HG03060 (cell line): ENCODE measurements at regions not wholly inside any gene's neighbourhood (a gene's known extent, or its start where the extent isn't known, plus 50 kb on each side); places are given as distances from the start of the nearest gene placed in this dataset.

Experiments used
- ATAC-seq: cut with Tn5 transposase; IDR thresholded peaks from one replicate; pipeline ENCODE4 v1.9.1; 2021; ENCODE audit warnings: low read depth, moderate number of reproducible peaks; ENCODE audit not compliant: unreplicated experiment

DNA sequence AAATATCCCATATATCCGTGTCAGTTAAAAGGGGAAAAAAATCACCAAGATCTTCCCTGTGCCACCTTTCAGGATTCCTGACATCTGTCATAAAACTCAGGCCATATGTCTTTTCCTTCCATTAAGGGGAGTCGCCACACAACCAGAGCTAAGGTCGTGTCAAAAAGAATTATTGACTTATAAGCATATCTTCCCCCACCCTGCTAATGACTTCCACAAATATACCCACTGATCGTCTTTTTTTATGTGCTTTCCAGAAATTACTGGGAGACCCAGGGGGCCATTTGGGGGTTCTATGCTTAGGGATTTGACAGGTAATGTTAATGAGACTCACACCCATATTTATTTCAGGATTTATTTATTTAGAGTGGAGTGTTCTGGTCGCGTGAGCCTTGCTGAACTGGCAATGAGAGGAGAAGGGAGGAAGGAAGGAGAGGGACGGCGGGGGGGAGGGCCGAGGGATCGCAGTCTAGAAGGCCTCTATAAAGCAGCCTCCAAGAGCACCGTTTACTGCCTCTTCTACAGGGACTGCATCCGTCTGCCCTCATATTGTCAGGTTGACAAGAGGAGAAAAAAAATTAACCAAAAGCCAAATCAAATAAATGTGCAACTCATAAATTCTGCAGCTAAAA lies 135.7 kb upstream of the MGMT start:
- ATAC-seq, result no peak

- no peak for ATAC-seq
Observed at GRCh38 chr10:129331839-129332220, 135.2 kb upstream of the MGMT start.

DNA sequence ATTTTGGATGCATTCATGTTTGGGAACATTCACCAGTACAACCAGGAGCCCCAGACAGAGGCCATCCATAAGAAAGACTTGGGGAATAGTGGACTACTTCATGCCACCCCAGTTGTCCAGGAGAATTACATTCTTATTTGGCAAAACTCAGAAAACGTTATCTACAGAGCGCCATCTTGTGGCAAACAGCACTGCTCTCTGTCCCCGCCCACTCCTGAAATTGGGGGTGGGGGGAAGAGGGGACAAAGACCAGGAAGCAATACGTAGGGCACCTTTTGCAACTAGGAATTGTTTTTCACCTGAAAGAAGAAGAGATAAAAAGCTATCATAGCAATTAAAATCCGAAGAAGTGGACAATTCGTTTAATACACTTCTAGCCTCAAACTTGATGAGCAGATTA lies 134.6 kb upstream of the MGMT start:
- no peak for ATAC-seq

DNA sequence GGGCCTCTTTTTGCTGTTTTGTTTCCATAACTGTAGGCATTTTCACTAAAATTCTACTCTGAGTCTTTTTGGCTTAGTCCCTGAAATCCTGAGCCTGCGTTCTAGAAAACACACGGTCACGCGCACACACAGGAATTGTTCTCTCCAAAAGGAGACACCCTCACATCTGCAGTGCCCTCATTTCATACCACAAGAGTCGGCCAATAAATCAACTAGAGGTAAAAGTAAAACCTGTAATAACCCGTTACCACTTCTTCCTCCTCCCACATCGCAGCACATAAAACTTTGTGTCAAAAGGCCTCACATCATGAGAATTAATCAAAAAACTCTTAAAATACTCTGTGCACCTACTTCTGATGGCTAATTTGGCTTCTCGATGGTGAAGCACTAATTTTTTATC lies 133.3 kb upstream of the MGMT start:
- ATAC-seq, result no peak

GRCh38 chr10:129334266-129334665 lies 132.8 kb upstream of the MGMT start:
- ATAC-seq, result no peak

DNA sequence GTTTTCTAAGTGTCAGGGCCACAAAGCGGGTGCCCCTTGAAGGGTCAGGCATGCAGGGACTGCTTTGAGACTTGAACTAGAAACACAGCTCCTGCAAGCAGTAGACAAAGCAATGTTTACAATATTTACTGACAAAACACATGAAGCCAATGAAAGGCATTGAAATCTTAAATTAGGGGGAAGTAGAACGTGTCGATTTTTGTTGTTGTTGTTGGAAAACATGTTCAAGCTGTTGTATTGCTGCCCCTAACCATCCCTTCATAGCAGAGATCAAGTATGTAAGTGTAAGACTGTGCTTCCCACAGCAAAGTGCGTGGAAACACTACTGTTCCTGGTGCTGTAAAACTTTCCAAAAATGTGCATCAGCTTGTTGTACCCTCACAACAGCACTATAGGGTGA lies 131.6 kb upstream of the MGMT start:
- no peak for ATAC-seq

GRCh38 chr10:129335942-129336341 lies 131.1 kb upstream of the MGMT start:
- no peak for ATAC-seq

- no peak for ATAC-seq
Observed at GRCh38 chr10:129339191-129339590, 127.8 kb upstream of the MGMT start.

GRCh38 chr10:129339841-129340240 lies 127.2 kb upstream of the MGMT start:
- no peak for ATAC-seq

GRCh38 chr10:129341087-129341486 lies 126.0 kb upstream of the MGMT start:
- ATAC-seq, result no peak

DNA sequence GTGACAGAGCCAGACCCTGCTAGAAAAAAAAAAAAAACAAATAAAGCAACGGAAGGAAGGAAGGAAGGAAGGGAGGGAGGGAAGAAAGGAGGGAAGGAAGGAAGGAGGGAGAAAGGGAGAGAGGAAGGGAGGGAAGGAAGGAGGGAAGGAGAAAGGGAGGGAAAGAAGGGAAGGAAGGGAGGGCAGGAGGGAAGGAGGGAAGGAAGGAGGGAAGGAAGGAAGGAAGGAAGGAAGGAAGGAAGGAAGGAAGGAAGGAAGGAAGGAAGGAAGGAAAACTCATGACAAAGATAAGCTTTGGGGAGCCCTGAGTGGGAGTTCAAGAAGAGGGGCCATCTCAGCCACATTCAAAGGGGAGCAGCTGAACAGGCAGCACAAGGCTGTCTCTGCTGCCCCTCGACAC lies 124.7 kb upstream of the MGMT start:
- ATAC-seq, result no peak

DNA sequence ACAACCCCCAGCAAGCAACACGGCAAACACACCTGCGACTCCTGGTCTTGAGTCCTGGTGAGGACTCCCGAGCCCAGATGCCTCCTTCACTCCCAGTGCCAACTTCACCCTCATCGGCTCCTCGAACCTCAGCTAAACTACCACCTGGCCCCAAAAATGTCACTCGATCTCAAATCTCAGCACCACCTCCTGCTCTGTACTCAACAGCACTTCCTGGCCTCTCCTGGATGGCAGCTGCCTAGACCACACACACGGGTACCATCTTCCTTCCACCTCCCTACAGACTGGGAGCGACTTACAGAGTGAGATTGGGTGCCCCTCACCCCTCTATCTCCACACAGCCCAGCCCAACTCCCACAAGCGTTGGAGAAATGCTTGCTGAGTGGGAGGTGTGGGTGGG lies 123.9 kb upstream of the MGMT start:
- no peak for ATAC-seq

DNA sequence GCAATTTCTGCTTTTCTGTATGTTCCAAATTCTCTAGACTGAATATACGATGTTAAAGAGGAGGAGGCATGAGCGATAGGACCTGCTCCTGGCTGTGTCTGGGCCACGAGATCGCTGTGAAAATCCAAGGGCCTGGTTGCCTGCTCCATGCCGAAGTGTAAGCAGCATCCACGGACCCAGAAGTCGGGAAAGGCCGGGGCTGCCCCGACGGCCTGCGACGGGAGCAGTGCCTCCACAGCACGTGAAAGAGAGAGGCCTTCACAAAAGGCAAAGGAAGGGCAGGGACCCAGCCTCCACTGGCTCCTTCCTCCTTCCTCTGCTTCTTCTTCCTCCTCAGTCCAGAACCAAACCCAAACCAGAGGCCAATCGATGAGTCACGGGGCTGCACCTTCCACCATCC lies 122.9 kb upstream of the MGMT start:
- no peak for ATAC-seq

DNA sequence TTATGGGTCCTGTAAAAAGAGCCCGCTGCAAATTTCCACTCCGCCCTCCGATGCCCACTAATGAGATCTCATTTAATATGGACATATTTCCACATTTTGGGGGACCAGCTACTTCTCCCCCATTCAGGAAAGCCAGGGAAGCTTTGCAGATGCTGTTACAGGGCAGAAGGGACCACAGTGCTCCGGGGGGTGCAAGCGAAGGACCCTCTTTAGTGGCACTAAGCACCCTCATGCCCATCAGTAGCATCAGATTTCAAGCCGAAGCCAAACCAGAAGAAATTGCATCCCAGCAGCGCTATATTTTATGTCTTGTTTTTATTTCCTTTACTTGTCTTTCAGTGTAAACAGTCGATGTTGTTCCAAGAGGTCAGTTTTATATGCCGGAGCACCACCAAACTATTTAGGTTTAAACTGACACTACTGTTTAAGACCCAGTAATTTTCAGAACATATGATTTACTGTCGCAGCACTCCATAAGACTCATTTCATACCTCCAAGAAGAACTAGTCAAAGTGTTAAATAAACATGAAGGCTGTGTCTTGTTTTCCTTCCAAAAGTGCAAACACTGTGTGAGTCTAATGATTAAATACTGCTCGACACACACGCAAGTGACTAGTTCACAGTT lies 122.2 kb upstream of the MGMT start:
- ATAC-seq, result no peak

GRCh38 chr10:129345763-129346162 lies 121.3 kb upstream of the MGMT start:
- no peak for ATAC-seq

GRCh38 chr10:129350690-129351089 lies 116.4 kb upstream of the MGMT start:
- ATAC-seq, result no peak

GRCh38 chr10:129353101-129353500 lies 113.9 kb upstream of the MGMT start:
- ATAC-seq, result no peak

DNA sequence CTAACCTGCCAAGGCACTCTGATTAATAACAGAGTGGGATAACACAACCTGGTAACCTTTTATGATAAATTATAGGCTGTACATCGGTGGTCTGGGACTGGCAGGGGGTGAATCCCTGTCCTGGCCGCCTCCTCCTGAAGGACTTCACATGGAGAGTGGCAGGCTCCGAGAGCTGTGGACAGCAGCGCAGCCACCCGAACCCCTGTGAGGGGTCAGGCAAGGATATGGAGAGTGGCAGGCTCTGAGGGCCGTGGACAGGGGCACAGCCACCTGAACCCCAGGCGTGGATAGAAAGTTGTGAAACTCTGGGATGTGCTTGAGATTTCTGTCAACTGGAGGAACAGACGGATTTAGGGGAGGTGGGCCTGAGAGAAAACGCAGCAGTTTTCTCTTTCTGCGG lies 107.0 kb upstream of the MGMT start:
- no peak for ATAC-seq

DNA sequence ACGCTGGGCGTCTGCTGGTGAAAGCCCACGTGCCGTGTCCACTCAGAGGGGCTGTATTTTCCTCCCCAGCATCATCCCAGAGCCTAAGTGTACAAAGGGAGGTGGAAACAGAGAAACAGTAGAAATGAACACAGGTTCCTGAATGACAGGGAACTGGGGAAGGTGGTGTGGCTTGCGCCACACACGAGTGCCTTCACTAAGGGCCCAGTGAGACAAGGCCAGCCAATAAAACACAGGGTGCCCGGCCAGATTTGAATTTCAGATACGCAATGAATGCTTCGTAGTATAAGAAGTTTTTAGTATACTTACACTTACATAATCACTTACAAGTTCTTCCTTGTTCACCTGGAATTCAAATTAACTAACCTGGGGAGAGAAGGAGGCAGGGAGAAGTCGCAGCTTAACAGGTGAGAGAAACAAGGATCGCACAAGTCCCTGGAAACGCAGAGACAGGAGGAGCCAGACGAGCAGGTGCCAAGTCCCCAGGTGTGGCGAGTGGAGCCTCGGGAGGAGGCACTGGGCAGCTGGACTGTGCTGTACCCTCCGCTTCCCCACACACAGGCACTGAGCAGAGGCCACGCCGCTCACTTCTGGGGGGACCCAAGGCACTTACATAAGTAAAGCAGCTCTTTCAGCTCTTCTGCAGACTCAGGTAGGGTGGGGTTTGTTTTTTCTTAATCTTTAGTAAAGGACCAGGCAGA lies 105.2 kb upstream of the MGMT start:
- ATAC-seq, result no peak

DNA sequence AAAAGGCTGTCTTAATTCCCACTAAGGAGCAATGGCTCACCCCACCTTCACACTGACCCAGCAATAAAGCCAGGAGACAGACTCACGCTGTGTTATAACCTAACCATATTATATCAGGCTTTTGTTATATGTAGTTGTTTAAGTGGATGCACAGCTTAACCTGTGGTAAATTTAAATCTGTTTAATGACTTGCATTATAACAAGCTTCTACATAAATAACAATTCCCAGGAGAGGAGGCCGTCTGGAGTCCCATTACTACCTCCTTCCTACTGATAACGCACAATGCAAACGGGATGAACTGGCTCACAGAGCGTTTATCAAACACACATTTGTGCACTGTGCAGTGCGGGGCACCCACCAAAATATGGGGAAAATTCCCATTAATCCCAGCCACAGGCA lies 102.1 kb upstream of the MGMT start:
- no peak for ATAC-seq

DNA sequence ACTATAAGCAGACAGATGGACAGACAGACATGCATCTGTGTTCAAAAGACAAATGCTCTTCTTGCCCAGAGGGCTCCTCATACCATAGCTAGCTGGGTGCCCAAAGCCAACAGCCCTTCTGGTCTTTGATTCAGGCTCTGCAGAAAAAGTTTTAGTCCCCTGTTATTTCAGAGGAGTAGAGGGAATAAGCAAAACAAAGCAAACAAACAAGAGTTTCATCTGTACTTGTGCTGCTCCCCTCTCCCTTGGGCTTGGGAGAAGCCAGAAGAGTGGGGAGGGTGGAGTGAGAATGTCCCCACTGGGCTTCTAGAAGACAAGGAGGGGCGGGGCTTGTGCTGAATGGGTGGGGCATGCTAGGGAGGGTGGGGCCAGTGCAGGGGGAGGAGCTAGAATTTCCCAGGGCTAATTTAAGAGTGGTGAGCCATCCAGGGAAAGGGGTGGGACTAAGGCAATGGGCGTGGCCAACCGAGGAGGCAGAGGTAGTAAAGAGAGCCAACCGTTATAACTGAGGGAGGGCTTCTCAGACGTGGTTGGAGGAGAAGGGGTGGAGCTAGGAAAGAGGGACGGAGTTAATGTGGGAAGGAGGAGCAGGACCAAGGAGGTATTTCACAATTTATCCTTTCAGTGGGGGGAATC lies 101.2 kb upstream of the MGMT start:
- no peak for ATAC-seq

DNA sequence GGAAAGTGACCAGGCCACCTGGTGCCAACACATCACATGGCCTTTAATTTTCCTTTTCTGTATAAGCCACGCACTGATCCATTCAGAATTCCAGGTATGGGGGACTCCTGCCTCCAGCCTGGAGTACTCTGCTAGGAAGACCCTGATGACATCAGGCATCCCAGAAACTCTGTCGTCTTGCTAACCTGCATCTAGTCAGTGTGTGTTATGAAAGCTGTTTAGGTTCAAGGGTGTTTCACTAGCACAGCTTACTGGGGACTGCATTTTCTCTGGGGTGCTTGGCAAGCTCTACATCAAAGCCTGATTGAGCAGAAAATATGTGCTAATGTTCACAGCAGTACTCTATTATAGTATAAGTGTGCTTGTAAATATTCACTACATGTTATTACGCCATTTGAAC lies 100.6 kb upstream of the MGMT start:
- ATAC-seq, result no peak
